ENCODE measurements at regions not wholly inside any gene's neighbourhood (a gene's known extent, or its start where the extent isn't known, plus 50 kb on each side); places are given as distances from the start of the nearest gene placed in this dataset.
"Not testable (repeated sequence)": the region's sequence is repeated elsewhere in the genome, so short reads cannot be mapped to it uniquely, and the experiment has no call there.

- DNase-seq = no peak
These were observed 597.9 kb downstream of the PDCD6IP start for GRCh38 chr3:34396288-34396687.

DNA sequence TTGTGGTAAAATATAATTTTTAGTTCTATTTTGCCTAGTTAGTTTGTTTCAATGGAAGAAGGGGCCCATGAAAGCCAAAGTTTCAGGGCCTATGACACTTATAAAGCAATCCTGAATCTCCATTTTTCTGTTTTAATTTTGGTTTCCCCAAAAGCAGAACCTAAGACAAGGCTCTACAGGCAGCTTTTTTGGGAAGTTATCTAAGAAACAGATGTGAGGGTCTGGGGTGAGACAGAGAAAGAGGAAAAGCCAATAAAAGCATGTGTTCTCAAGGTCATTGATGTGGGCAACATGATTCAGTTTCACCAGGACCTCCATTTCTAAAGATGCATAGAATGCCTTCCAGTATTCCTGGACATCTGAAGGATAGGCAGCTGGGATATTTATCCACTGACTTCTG is 598.5 kb downstream of the PDCD6IP start:
- DNase-seq = no peak

DNA sequence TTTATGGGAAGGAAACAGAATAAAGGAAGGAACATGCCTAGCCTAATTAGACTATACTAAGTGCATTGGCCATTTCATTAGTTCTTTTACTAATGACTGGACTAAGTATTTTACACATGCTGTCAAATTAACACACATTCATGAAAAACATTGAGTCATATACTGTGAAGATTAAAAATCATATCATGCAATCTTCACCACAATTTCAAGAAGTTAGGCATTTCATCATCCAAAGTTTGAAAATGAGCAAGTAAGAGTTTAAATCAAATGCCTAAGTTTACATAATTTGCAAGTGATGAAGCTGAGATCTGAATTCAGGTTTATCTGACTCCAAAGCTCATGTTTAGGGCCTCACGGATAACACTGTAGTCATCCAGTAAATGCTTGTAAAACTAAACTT is 601.0 kb downstream of the PDCD6IP start:
- DNase-seq = no peak

- no peak for DNase-seq
These were observed 606.7 kb downstream of the PDCD6IP start for GRCh38 chr3:34405159-34405558.

- DNase-seq = no peak
These were observed 608.9 kb downstream of the PDCD6IP start for GRCh38 chr3:34407281-34407680.

- no peak for DNase-seq
These were observed 609.7 kb downstream of the PDCD6IP start for GRCh38 chr3:34408088-34408487.

- no peak for DNase-seq
These were observed 613.2 kb downstream of the PDCD6IP start for GRCh38 chr3:34411596-34411995.

DNA sequence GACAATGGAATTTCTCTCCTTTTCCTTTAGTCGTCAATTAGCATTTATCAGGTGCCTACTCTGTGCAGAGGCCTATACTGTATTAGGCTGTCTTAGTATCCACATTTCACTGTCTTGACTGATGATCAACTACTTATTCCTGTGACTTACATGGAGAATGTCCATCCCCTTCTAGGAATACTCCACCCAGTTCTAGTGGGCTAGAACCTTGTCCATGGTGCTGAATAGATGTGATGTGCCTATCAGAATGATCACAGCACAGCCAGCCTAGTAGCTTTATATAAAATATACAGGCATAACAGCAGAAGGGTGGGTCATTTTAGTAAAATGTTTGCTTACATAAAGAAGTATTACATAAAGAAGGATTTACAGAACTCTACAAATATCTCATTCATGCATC is 621.4 kb downstream of the PDCD6IP start:
- DNase-seq = peak; percentile 2

GRCh38 chr3:34421762-34422161 is 623.3 kb downstream of the PDCD6IP start:
- no peak for DNase-seq

DNA sequence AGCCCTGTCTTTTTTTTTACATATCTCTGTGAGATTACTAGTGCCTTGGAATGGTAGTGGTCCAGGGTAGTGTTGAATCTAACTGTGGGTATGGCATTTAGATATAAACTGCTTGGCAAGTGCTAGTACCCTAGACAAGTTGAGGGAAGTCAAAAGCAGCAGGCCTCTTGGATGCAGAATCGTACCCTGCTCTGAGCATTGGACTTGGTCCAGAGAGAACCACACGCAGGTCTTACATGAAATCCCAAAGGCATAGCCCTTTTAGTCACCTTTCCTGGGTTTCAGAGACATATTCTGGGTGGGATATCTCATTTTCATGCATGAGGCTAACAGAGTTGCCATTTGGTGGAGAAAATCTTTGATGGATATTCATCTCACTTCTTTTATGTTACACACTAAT is 641.4 kb downstream of the PDCD6IP start:
- no peak for DNase-seq

DNA sequence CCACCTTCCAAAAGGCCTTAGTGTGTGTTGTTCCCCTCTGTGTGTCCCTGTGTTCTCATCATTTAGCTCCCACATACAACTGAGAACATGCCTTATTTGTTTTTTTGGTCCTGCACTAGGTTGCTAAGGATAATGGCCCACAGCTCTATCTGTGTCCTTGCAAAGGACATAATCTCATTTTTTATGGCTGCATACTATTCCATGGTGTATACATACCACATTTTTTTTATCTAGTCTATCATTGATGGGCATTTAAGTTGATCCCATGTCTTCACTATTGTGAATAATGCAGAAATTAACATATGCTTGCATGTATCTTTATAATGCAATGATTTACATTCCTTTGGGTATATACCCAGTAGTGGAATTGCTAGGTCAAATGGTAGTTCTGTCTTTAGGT is 645.7 kb downstream of the PDCD6IP start:
- DNase-seq = no peak

DNA sequence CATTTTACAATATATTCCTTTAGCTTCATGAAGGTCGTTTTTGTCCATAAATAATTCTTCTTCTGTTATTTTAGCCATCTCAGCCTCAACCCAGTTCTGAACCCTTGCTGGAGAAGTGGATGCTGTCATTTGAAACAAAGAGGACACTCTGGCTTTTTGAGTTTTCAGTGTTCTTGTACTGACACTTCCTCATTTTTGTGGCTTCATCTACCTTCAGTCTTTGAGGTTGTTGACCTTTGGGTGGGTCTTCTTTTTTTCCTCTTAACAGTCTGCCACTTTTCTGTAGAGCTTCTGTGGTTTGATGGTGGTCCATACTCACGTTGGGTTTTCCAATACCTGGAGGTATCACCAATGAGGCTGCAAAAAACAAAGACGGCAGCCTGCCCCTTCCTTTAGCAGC is 650.9 kb downstream of the PDCD6IP start:
- no peak for DNase-seq

GRCh38 chr3:34463414-34463813 is 665.0 kb downstream of the PDCD6IP start:
- no peak for DNase-seq

GRCh38 chr3:34464646-34465045 is 666.2 kb downstream of the PDCD6IP start:
- DNase-seq = no peak

- DNase-seq = no peak
These were observed 677.4 kb downstream of the PDCD6IP start for GRCh38 chr3:34475851-34476250.

DNA sequence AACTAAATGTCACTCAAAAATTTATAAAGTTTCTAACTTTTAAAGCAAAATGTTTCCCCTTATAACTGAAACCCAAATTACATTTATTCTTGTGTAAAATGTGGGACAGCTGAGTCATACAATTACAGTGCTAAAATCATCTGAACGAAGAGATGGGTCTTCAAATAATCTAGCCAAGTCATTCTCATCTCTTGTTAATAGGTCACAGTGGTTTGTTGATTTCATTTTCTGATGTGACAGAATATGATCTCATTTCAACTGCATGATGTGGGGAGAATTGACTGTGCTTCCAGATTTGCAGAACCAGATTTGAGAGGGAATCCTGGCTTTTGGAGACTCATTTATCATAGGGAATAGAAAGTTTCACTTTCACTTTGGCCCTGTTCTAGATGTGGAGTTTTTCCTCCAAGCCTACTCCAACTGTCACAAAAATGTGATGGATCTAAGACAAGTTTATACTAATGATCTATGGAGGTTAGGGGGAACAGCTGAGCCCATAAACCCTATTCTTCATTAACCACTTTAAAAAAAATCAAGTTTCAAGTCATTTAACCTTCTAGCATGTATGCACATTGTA is 685.0 kb downstream of the PDCD6IP start:
- DNase-seq = no peak

- no peak for DNase-seq
These were observed 705.9 kb downstream of the PDCD6IP start for GRCh38 chr3:34504366-34504765.

DNA sequence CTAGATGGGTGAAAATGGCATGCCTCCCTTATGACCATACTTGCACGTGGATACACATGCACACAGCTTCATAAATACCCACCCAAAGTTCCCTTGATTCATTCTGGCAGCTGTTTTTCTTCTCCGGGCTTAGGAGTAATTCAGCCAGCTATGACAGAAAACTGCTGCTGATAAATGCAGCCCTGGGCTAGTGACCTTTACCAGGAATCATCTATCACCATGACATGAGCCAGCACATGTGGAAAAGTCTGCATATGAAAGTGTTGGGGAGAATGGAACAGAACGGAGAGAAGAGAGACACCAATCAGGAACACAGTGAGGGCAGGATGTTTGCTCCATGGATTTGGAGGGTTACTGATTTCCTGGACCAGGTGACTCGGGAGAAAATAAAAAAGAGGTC is 706.3 kb downstream of the PDCD6IP start:
- no peak for DNase-seq

- no peak for DNase-seq
These were observed 710.3 kb downstream of the PDCD6IP start for GRCh38 chr3:34508732-34509131.

DNA sequence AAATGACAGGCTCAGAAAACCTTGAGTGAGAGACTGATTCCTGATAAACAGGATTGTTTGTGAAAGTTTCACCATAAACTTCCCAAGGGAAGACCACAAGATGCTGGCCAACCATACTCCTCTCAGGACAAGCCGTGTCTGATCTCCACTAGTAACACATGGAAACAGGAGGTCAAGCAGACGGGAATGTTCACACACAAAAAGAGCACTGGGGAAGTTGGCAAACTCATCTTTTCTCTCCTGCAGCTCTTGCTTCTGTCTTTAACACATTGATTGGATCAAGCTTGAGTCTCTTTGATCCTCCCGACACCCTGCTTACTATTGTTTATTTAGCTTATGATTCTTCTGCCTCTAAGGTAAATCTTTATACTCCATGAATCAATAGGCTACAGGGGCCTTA is 713.5 kb downstream of the PDCD6IP start:
- no peak for DNase-seq

GRCh38 chr3:34519008-34519407 is 720.6 kb downstream of the PDCD6IP start:
- not testable (repeated sequence) for DNase-seq

- no peak for DNase-seq
These were observed 732.7 kb downstream of the PDCD6IP start for GRCh38 chr3:34531156-34531555.

- DNase-seq = no peak
These were observed 735.0 kb downstream of the PDCD6IP start for GRCh38 chr3:34533451-34533850.

DNA sequence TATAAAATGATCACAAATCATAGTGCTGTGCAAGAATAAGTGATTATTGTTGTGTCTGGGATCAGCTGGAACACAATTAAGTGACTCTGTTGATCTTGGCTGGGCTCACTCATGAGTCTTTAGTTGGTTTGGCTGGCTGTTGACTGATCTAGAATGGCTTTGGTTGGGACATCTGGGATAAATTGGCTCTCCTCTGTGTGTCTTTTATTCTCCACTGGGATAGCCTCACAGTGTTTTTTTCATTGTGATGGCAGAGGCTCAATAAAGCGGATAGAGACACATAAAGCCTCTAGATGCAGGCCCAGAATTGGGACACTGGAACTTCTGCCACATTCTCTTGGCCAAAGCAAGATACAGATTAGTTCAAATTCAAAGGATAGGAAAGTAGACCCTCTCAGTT is 735.6 kb downstream of the PDCD6IP start:
- no peak for DNase-seq

GRCh38 chr3:34544136-34544535 is 745.7 kb downstream of the PDCD6IP start:
- no peak for DNase-seq

All from fibroblast of skin of right biceps (primary cell).